Endothelial cell of umbilical vein (primary cell): ENCODE measurements at regions not wholly inside any gene's neighbourhood (a gene's known extent, or its start where the extent isn't known, plus 50 kb on each side); places are given as distances from the start of the nearest gene placed in this dataset.

Experiments used
- BruUV-seq: library from RNA; stranded (reverse); fragments of 400-500 nt; replicated peaks from 2 replicates; lab custom pipeline; 2021; lab: Mats Ljungman, UMichigan
- CTCF ChIA-PET: fragments of 300-600, 350-600 bp; sonication (Branson Sonifier 250); formaldehyde crosslinking; loops from one replicate; lab custom pipeline; 2021; ENCODE audit warnings: antibody characterized with exemption, inconsistent platforms; lab: Charles Lee
- POLR2A ChIA-PET: fragments of 300-600, 350-600 bp; sonication (Branson Sonifier 250); formaldehyde crosslinking; loops from one replicate; lab custom pipeline; 2021; ENCODE audit warnings: antibody characterized with exemption, inconsistent platforms; lab: Charles Lee
- DNase-seq: peaks from one replicate; pipeline ENCODE4 v3.0.0-alpha.2; 2011; ENCODE audit warnings: low read depth, low spot score
- FAIRE-seq: peaks from 2 replicates; lab custom pipeline; 2011; peaks lifted over from hg19 to GRCh38; lab: Jason Lieb, UNC
- H2AFZ ChIP-seq: 2 replicates; pipeline ENCODE4 v1.6.0; 2012; ENCODE audit warnings: low read depth, low read length, control low read depth, inconsistent platforms
- H3K27ac ChIP-seq: 2 replicates; pipeline ENCODE4 v1.5.1; 2011; ENCODE audit warnings: low read depth, mild to moderate bottlenecking, control low read depth, low read length, moderate library complexity; ENCODE audit not compliant: insufficient read depth
- H3K27me3 ChIP-seq, 2 experiments: 2 replicates each; pipeline versions ENCODE4 v1.6.0 to v1.6.1; 2011; ENCODE audit warnings: low read length in 2 of 2, mixed read lengths in 1 of 2; ENCODE audit not compliant: control insufficient read depth in 2 of 2, insufficient read depth in 2 of 2
- H3K36me3 ChIP-seq, 2 experiments: 2 replicates in 1 of 2; 3 replicates in 1 of 2; pipeline ENCODE4 v1.5.1; 2011; ENCODE audit warnings: low read length in 2 of 2, mild to moderate bottlenecking in 1 of 2, moderate library complexity in 1 of 2; ENCODE audit not compliant: control insufficient read depth in 2 of 2, insufficient read depth in 2 of 2; ENCODE audit errors: extremely low read depth in 1 of 2
- H3K4me1 ChIP-seq: 3 replicates; pipeline ENCODE4 v1.5.1; 2011; ENCODE audit warnings: mild to moderate bottlenecking, low read length; ENCODE audit not compliant: control insufficient read depth, insufficient read depth; ENCODE audit errors: extremely low read depth
- H3K4me2 ChIP-seq: 2 replicates; pipeline ENCODE4 v1.6.1; 2011; ENCODE audit warnings: low read length, control low read depth, mixed read lengths; ENCODE audit not compliant: insufficient read depth
- H3K4me3 ChIP-seq, 3 experiments: fragments of 200-600 bp in 1 of 3; sonication (generic), shearing (Covaris generic) in 1 of 3; replicated peaks in 1 of 3; 2 replicates each; pipeline ENCODE4 v1.5.1; 2011 to 2016; ENCODE audit warnings: control low read depth in 3 of 3, low read length in 3 of 3, mild to moderate bottlenecking in 2 of 3, inconsistent platforms in 1 of 3, low read depth in 1 of 3, moderate library complexity in 1 of 3; ENCODE audit not compliant: insufficient read depth in 1 of 3
- H3K79me2 ChIP-seq: 2 replicates; pipeline ENCODE4 v1.6.0; 2012; ENCODE audit warnings: low read length, inconsistent platforms; ENCODE audit not compliant: control insufficient read depth, insufficient read depth
- H3K9ac ChIP-seq: replicated peaks from 2 replicates; pipeline ENCODE3; 2011; ENCODE audit warnings: low read length, control low read depth; ENCODE audit not compliant: insufficient read depth; ENCODE audit errors: extremely low read depth
- H3K9me1 ChIP-seq: replicated peaks from 3 replicates; pipeline ENCODE4 v1.6.0; 2011; ENCODE audit warnings: mild to moderate bottlenecking, low read length; ENCODE audit not compliant: control insufficient read depth, insufficient read depth; ENCODE audit errors: extremely low read depth
- H3K9me3 ChIP-seq: replicated peaks from 2 replicates; pipeline ENCODE4 v1.5.1; 2012; ENCODE audit warnings: low read length, inconsistent platforms; ENCODE audit not compliant: control insufficient read depth, insufficient read depth
- H4K20me1 ChIP-seq: replicated peaks from 2 replicates; pipeline ENCODE3; 2011; ENCODE audit warnings: mild to moderate bottlenecking, low read length; ENCODE audit not compliant: control insufficient read depth, insufficient read depth; ENCODE audit errors: extremely low read depth
- EZH2 ChIP-seq: IDR thresholded peaks from 2 replicates; pipeline ENCODE4 v1.6.1; 2012; ENCODE audit warnings: borderline replicate concordance, low read depth, mild to moderate bottlenecking, moderate library complexity, low read length, inconsistent platforms; ENCODE audit not compliant: severe bottlenecking
- FOS ChIP-seq: IDR thresholded peaks from 2 replicates; pipeline ENCODE4 v1.6.1; 2011; ENCODE audit warnings: mild to moderate bottlenecking, low read length, moderate library complexity, borderline replicate concordance; ENCODE audit not compliant: insufficient read depth
- MYC ChIP-seq: IDR thresholded peaks from one replicate; pipeline ENCODE4 v1.6.1; 2011; ENCODE audit warnings: mild to moderate bottlenecking, low read depth, low read length
- POLR2A ChIP-seq: IDR thresholded peaks from 2 replicates; pipeline ENCODE4 v1.6.1; 2012; ENCODE audit warnings: low read depth, mild to moderate bottlenecking, control low read depth, low read length
- POLR2AphosphoS5 ChIP-seq: IDR thresholded peaks from 2 replicates; pipeline ENCODE4 v1.6.1; 2012; ENCODE audit warnings: low read depth, mild to moderate bottlenecking, control low read depth, low read length, moderate library complexity; ENCODE audit not compliant: insufficient read depth
- dilution Hi-C: fragments of 300-500 bp; cut with MboI; formaldehyde crosslinking; loops from one replicate; pipeline ENCODE4 v1.15.0; 2019; ENCODE audit warnings: low sequenced_read_pairs; ENCODE audit not compliant: extremely low pct_ligation_motif_present
- intact Hi-C: fragments of 100-400 bp; cut with micrococcal nuclease; formaldehyde crosslinking; loops from one replicate; pipeline ENCODE4 v1.10.0; 2022
- TF ChIP-seq, protein P1 (sequence below): IDR thresholded peaks from 2 replicates; pipeline ENCODE4 v1.6.1; 2011; ENCODE audit not compliant: insufficient read depth, insufficient read length
- TF ChIP-seq, protein P2 (sequence below), 2 donors: IDR thresholded peaks; 1 replicate in 1 of 2; 2 replicates in 1 of 2; pipeline ENCODE4 v1.5.1; 2011; ENCODE audit warnings: low read length in 2 of 2, mild to moderate bottlenecking in 2 of 2, moderate library complexity in 2 of 2, control low read depth in 1 of 2, inconsistent platforms in 1 of 2, low read depth in 1 of 2; ENCODE audit not compliant: insufficient read depth in 1 of 2; ENCODE audit errors: extremely low read depth in 1 of 2

DNA sequence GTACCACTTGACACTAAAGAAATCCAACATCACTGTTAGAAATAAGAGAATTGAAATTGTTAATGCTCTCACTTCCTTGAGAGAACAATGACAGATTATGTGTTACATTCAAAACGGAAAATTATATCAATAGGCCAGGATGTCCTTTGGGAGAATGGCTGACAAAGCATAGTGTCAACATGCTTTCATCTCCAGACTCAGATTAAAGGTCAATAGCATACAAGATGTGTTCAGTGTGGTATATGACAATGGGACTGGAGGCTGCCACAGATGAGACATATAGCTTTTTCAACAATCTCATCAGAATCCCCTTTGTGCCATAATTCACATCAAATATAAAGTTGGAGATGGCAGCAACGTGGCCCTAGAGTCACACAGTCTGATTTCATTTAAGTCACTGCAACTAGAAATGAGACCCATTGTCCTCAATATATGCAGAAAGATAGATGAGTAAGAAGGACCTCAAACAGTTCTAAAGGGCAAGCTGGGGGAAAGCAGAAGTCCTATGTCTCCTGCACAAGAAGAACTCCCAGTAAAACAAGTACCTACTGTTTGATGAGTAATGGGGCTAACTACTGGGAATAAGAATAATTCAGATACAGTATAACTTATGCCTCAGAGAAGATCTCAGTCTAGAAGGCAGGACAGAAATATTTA lies 327.9 kb downstream of the TTLL7 start:
- Histone ChIP-seq H3K27ac (no peak overlapping the region), H3K4me3 (no peak overlapping the region), H3K9me1 (no peaks in the 10 kb centered on the region), H3K4me1 (no peaks in the 10 kb centered on the region), H3K79me2 (no peaks in the 10 kb centered on the region), H3K9ac (no peak overlapping the region), H3K9me3 (no peaks in the 10 kb centered on the region), H4K20me1 (no peaks in the 10 kb centered on the region), H3K4me2 (no peak overlapping the region), H3K27me3 (no peaks in the 10 kb centered on the region), H2AFZ (no peak overlapping the region), H3K36me3 (no peaks in the 10 kb centered on the region)
- TF ChIP-seq POLR2AphosphoS5 (no peak), MYC (no peak), EZH2 (no peak), POLR2A (no peak), FOS (no peak)
- TF ChIP-seq, protein P1, sequence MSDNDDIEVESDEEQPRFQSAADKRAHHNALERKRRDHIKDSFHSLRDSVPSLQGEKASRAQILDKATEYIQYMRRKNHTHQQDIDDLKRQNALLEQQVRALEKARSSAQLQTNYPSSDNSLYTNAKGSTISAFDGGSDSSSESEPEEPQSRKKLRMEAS: no peak
- TF ChIP-seq, protein P2, sequence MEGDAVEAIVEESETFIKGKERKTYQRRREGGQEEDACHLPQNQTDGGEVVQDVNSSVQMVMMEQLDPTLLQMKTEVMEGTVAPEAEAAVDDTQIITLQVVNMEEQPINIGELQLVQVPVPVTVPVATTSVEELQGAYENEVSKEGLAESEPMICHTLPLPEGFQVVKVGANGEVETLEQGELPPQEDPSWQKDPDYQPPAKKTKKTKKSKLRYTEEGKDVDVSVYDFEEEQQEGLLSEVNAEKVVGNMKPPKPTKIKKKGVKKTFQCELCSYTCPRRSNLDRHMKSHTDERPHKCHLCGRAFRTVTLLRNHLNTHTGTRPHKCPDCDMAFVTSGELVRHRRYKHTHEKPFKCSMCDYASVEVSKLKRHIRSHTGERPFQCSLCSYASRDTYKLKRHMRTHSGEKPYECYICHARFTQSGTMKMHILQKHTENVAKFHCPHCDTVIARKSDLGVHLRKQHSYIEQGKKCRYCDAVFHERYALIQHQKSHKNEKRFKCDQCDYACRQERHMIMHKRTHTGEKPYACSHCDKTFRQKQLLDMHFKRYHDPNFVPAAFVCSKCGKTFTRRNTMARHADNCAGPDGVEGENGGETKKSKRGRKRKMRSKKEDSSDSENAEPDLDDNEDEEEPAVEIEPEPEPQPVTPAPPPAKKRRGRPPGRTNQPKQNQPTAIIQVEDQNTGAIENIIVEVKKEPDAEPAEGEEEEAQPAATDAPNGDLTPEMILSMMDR (IDR thresholded peaks at IDR 0.05; ENCODE audit: extremely low read depth in 1 of 2, insufficient read depth in 1 of 2, low read depth in 1 of 2, low read length in 2 of 2): no peak
- FAIRE-seq (no peak), DNase-seq (no peak)
- ChIA-PET CTCF (no interaction called here), POLR2A (no interaction called here)
- no TSS peak for BruUV-seq
- intact Hi-C loops (no loop called here), dilution Hi-C loops (no loop called here)
